OCI-LY7 (cell line): ENCODE measurements at regions not wholly inside any gene's neighbourhood (a gene's known extent, or its start where the extent isn't known, plus 50 kb on each side); places are given as distances from the start of the nearest gene placed in this dataset.

Experiments
- BruUV-seq: library from RNA; stranded (reverse); fragments of 400-500 nt; replicated peaks from 2 replicates; lab custom pipeline; 2021; lab: Mats Ljungman, UMichigan
- CTCF ChIA-PET: fragments of 300-600 bp; sonication (Branson Sonifier 250); formaldehyde crosslinking; loops from one replicate; lab custom pipeline; 2022; ENCODE audit warnings: antibody characterized with exemption; ENCODE audit not compliant: unreplicated experiment; lab: Charles Lee
- POLR2A ChIA-PET: fragments of 300-600 bp; sonication (Branson Sonifier 250); formaldehyde crosslinking; loops from one replicate; lab custom pipeline; 2022; ENCODE audit warnings: antibody characterized with exemption; lab: Charles Lee
- DNase-seq: peaks from one replicate; pipeline ENCODE4 v3.0.0-alpha.2; 2015; ENCODE audit warnings: low spot score
- H2AFZ ChIP-seq: fragments of 200-600 bp; sonication (generic), shearing (Covaris generic); 2 replicates; pipeline ENCODE4 v1.6.1; 2014; ENCODE audit warnings: mild to moderate bottlenecking, antibody characterized with exemption, low read length, moderate library complexity
- H3K27ac ChIP-seq: fragments of 200-600 bp; sonication (generic); 2 replicates; pipeline ENCODE4 v1.5.1; 2014; ENCODE audit warnings: mixed run types, low read depth, mild to moderate bottlenecking, moderate library complexity, low read length, inconsistent platforms; ENCODE audit not compliant: poor library complexity, severe bottlenecking
- H3K36me3 ChIP-seq: fragments of 200-600 bp; sonication (generic); 2 replicates; pipeline ENCODE4 v1.6.1; 2014; ENCODE audit warnings: mild to moderate bottlenecking, antibody characterized with exemption, low read length, moderate library complexity, mixed read lengths; ENCODE audit not compliant: insufficient read depth
- H3K4me1 ChIP-seq: fragments of 200-600 bp; sonication (generic); 2 replicates; pipeline ENCODE4 v1.5.1; 2014; ENCODE audit warnings: mild to moderate bottlenecking, low read length; ENCODE audit not compliant: insufficient read depth, poor library complexity, severe bottlenecking
- H3K4me2 ChIP-seq: fragments of 200-600 bp; sonication (generic); 2 replicates; pipeline ENCODE4 v1.6.1; 2014; ENCODE audit warnings: mild to moderate bottlenecking, low read length
- H3K4me3 ChIP-seq: fragments of 200-600 bp; sonication (generic); 2 replicates; pipeline ENCODE4 v1.5.1; 2014; ENCODE audit warnings: mild to moderate bottlenecking, low read depth, low read length; ENCODE audit not compliant: poor library complexity, severe bottlenecking
- H3K79me2 ChIP-seq: fragments of 200-600 bp; sonication (generic); 2 replicates; pipeline ENCODE4 v1.6.1; 2016; ENCODE audit warnings: low read depth, mild to moderate bottlenecking, low read length, moderate library complexity, mixed read lengths; ENCODE audit not compliant: insufficient read depth
- H3K9me2 ChIP-seq: fragments of 200-600 bp; sonication (generic); 2 replicates; pipeline ENCODE4 v1.6.1; 2016; ENCODE audit warnings: mild to moderate bottlenecking, low read length, mixed read lengths; ENCODE audit not compliant: insufficient read depth
- H3K9me3 ChIP-seq: fragments of 200-600 bp; sonication (generic); 2 replicates; pipeline ENCODE4 v1.6.1; 2014; ENCODE audit warnings: mild to moderate bottlenecking, mixed run types, low read length, mixed read lengths
- H4K20me1 ChIP-seq: fragments of 200-600 bp; sonication (generic); 2 replicates; pipeline ENCODE4 v1.6.1; 2014; ENCODE audit warnings: mild to moderate bottlenecking, antibody characterized with exemption, low read length, moderate library complexity, mixed read lengths; ENCODE audit not compliant: insufficient read depth
- EZH2phosphoT487 ChIP-seq: fragments of 200-600 bp; sonication (generic); IDR thresholded peaks from 2 replicates; pipeline ENCODE4 v1.6.1; 2018; ENCODE audit warnings: low read depth, borderline replicate concordance, mild to moderate bottlenecking, mixed run types, antibody characterized with exemption, low read length, moderate library complexity, mixed read lengths
- intact Hi-C: fragments of 100-400 bp; cut with micrococcal nuclease; formaldehyde crosslinking; loops from one replicate; pipeline ENCODE4 v1.10.0; 2022; ENCODE audit not compliant: unreplicated experiment
- TF ChIP-seq, protein P1 (sequence below): fragments of 200-600 bp; sonication (generic); conservative IDR thresholded peaks from 2 replicates; pipeline ENCODE4 v1.5.1; 2014; ENCODE audit warnings: mild to moderate bottlenecking, antibody characterized with exemption, low read length, moderate library complexity, mixed read lengths

DNA sequence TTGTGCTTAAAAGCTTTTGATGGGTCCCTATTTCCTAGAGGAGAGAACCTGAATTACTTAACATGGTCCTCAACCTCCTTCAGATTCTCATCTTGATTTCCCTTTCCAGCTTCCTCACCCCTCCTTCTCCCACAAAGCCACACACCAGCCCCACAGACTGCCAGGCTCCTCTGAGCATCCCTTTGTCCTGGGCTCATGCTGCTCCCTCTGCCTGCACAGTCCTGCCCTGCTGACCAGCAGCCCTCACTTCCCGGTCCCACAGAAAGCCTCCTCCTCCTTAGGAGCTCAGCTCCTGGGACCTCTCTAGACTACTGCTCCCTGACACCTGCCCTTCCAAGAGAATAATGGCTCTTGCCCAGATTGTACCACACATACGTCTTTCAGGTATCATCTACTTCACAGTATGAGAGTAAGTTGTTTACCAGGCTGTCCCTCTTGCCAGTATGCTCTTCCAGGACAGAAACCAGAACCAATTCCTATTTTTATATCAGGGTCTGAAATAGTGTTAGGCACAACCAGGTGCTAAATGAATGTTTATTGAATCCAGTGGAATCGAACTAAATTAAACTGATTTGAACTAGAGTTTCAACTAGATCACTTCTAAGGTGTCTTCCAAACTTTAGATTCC, 373.4 kb downstream of the LMX1A start:
- H3K9me3 ChIP-seq = no peaks in the 10 kb centered on the region
- no peak for TF ChIP-seq EZH2phosphoT487
- TF ChIP-seq, protein P1, sequence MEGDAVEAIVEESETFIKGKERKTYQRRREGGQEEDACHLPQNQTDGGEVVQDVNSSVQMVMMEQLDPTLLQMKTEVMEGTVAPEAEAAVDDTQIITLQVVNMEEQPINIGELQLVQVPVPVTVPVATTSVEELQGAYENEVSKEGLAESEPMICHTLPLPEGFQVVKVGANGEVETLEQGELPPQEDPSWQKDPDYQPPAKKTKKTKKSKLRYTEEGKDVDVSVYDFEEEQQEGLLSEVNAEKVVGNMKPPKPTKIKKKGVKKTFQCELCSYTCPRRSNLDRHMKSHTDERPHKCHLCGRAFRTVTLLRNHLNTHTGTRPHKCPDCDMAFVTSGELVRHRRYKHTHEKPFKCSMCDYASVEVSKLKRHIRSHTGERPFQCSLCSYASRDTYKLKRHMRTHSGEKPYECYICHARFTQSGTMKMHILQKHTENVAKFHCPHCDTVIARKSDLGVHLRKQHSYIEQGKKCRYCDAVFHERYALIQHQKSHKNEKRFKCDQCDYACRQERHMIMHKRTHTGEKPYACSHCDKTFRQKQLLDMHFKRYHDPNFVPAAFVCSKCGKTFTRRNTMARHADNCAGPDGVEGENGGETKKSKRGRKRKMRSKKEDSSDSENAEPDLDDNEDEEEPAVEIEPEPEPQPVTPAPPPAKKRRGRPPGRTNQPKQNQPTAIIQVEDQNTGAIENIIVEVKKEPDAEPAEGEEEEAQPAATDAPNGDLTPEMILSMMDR = no peak
- ChIA-PET POLR2A (no interaction called here), CTCF (no interaction called here)
- H3K4me1 ChIP-seq = no peaks in the 10 kb centered on the region
- no peak overlapping the region for H3K27ac ChIP-seq
- no peaks in the 10 kb centered on the region for H4K20me1 ChIP-seq
- H3K4me2 ChIP-seq = no peak overlapping the region
- no peak overlapping the region for H2AFZ ChIP-seq
- no peaks in the 10 kb centered on the region for H3K9me2 ChIP-seq
- intact Hi-C loops = no loop called here
- DNase-seq = no peak
- H3K79me2 ChIP-seq = no peaks in the 10 kb centered on the region
- no TSS peak for BruUV-seq
- H3K4me3 ChIP-seq = no peak overlapping the region
- H3K36me3 ChIP-seq = no peaks in the 10 kb centered on the region

- TF ChIP-seq, protein P1 = no peak
- TF ChIP-seq EZH2phosphoT487 = no peak
- no peak overlapping the region for H2AFZ ChIP-seq
- no peaks in the 10 kb centered on the region for H3K4me1 ChIP-seq
- BruUV-seq = no TSS peak
- no peaks in the 10 kb centered on the region for H3K9me2 ChIP-seq
- no peaks in the 10 kb centered on the region for H3K36me3 ChIP-seq
- H3K79me2 ChIP-seq = no peaks in the 10 kb centered on the region
- H3K9me3 ChIP-seq = no peaks in the 10 kb centered on the region
- CTCF ChIA-PET = no interaction called here
- no peak overlapping the region for H3K4me2 ChIP-seq
- H3K27ac ChIP-seq = no peak overlapping the region
- DNase-seq = no peak
- no peaks in the 10 kb centered on the region for H4K20me1 ChIP-seq
- no peak overlapping the region for H3K4me3 ChIP-seq
- POLR2A ChIA-PET = interaction anchor here (1.0 kb wide), 1 partner anchor 13 kb away, joined by 3 read pairs; no protein-coding TSS in a partner anchor
- intact Hi-C loops = no loop called here
Measured at GRCh38 chr1:164982545-164982944, 374.0 kb downstream of the LMX1A start.

DNA sequence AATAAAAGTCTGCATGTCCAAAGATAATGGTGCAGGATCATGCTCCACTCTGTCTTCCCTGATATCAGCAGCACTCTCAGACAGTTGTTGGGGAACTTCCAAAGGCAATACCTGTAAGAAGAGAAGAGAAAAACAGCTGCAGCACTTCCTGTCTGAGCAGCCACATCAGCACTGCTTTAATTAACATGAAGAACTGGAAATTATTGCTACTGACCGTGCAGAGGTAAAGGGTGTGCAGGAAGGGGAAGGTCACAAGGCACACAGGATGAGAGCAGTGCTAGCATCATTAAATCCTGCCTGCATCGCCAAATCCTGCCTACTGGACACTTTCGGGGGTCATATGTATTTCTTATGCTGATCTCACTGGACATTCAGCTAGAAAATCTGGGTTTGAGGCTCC, 379.0 kb downstream of the LMX1A start:
- TF ChIP-seq EZH2phosphoT487 = no peak
- TF ChIP-seq, protein P1 = no peak
- ChIA-PET POLR2A (no interaction called here), CTCF (no interaction called here)
- no peak for DNase-seq
- H3K27ac ChIP-seq = no peak overlapping the region
- no peaks in the 10 kb centered on the region for H4K20me1 ChIP-seq
- intact Hi-C loops = no loop called here
- H3K9me2 ChIP-seq = no peaks in the 10 kb centered on the region
- no peak overlapping the region for H3K4me3 ChIP-seq
- no peak overlapping the region for H3K4me2 ChIP-seq
- H3K79me2 ChIP-seq = no peaks in the 10 kb centered on the region
- H3K9me3 ChIP-seq = no peaks in the 10 kb centered on the region
- H3K4me1 ChIP-seq = no peaks in the 10 kb centered on the region
- H3K36me3 ChIP-seq = no peaks in the 10 kb centered on the region
- H2AFZ ChIP-seq = no peak overlapping the region
- BruUV-seq = no TSS peak
